ENCODE measurements at regions not wholly inside any gene's neighbourhood (a gene's known extent, or its start where the extent isn't known, plus 50 kb on each side); places are given as distances from the start of the nearest gene placed in this dataset.
"Not testable (repeated sequence)": the region's sequence is repeated elsewhere in the genome, so short reads cannot be mapped to it uniquely, and the experiment has no call there.

DNA sequence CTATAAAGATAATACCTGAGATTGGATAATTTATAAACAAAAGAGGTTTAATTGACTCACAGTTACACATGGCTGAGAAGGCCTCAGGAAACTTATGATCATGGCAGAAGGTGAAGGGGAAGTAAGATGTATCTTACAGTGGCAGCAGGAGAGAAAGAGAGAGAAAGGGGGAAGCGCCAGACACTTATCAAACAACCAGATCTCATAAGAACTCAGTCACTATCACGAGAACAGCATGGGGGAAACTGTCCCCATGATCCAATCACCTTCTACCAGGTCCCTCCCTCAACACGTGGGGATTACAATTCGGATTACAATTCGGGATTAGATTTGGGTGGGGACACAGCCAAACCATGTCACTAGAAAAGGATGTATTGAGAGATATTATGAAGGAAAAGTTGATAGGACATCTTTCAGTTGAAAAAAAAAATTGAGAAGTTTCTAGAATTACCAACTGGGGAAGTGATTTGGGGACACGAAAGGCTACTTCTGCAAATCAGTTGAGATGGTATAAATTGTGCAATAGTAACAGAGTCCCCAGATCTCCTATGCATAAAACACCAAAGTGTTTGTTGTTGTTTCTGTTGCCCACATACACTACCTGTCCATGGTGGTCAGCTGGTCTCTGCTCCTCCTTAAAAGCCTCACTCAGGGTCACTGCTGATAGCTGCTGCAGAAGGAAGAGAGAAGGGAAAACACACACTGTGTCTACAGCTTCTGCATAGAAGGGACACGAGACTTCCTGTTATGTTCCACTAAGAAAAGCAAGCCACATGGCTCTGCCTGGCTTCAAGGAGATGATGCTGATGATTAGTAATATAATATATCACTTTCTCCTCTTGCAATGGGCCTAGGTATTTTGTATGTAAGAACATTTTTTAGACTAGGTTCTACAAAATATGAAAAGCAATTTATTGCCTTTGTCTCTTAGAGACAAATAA is 465.5 kb downstream of the PDZRN4 start:
- no peak for DNase-seq

DNA sequence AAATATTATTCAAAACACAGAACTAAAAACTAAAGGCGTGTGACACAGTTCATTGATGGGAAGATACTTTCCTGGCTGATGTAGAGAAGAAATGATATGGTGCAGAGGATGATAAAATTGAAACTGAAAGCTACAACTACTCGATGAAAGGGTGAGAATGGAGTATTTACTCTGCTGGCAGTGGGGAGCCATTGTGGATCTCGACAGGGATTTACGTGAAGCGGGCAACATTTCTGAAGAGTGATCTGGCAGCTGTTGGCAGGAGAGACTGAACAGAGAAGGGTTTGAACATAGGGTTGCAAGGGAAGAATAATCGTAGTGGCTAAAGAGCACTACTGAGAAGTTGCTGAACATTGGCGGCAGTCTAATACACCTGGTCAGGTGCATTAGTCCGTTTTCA is 464.9 kb downstream of the PDZRN4 start:
- no peak for DNase-seq

- DNase-seq: no peak
These were observed 457.5 kb downstream of the PDZRN4 start for GRCh38 chr12:41645624-41646023.

- DNase-seq: not testable (repeated sequence)
These were observed 454.7 kb downstream of the PDZRN4 start for GRCh38 chr12:41642808-41643207.

DNA sequence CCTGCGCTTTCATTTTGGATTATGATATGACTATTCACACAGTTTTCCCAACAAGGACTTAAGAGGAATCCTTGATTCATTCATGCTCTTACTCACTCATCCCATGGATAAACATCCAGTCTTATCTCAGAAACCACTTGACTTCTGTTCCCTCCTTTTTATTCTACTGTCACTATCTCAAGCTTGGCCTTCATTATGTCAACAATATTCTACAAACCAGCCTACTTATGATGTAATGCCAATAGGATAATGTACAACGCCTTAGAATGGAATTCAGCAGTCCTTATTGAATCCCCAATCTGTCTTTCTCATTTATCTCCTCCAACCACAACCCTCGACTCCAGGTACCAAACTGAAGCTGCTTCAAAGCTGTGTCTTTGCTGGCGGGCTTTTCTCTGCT is 448.5 kb downstream of the PDZRN4 start:
- DNase-seq: no peak

DNA sequence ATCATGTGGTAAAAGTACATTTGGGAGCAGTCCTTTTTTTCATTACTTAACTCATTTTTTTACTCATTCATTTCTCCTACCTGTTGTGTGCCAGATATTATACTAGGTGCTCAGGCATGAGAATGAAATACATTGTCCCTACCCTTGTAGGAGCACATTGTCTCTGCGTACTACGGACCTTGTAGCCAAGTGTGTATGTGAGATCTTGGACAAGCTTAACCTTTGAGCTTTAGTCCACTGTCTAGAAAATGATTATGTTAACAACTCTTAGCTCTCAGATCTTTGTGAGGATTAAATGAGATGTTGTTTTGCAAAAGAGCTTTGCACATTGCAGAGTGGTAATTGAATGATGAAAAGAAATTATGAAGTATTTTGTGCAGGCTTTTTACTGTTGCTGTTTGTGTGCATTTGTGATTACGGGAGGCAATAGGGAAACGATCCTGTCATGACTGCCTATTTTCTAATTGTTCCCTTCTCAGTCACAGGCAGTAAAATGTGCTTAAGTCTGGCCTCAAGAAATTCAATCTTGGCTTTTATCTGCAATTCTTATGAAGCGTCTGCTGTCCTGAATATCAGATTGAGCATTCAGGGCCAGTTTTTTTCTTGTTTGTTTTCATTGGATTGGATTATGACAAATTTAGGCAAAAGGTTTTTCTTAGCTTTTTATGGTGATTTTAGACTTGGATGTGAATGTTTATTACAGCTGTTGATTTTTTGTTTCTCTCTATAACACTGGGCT is 447.7 kb downstream of the PDZRN4 start:
- DNase-seq: no peak

- no peak for DNase-seq
These were observed 446.0 kb downstream of the PDZRN4 start for GRCh38 chr12:41634091-41634490.

DNA sequence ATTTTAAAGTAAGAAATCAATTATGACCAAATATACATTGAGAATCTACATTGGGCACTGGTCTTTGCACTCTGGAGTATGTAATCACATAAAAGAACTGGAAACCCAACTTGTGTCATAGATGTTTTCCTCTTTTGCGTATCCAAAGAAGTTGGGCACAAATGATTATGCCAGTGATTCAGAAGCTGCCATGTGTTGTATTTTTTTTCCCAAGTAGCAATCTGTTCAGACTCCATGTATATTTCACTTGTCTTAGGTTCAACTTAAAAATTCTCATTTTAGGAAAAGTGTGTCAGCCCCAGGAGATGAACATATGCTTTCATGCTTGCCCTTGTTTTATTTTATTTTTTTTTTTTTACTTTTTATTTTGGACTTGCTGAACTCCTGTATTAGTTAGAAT is 441.5 kb downstream of the PDZRN4 start:
- no peak for DNase-seq

DNA sequence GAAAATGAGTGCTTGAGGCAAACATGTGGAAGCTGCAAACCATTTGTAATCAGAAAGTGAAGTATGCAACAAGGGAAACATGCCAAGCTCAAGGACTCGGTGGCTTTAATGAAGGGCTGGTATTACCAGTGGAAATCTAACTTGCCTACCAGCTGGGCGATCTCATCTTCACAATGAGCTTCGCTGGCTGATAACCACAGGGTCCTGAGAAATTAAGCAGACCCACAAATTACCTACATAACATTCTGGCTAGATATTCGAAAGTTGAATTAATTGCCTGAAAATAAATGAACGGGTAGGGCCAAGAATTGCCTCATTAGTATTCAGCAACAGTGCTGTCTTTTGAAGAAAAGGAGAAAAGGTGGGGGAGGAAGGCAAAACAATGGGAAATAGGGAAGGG is 439.4 kb downstream of the PDZRN4 start:
- no peak for DNase-seq

GRCh38 chr12:41624571-41624970 is 436.5 kb downstream of the PDZRN4 start:
- DNase-seq: no peak

Measured in activated CD8-positive, alpha-beta memory T cell treated with anti-CD3 and anti-CD28 coated beads, Interleukin-2, amount 50 U/mL, for 48 hours (primary cell).